ENCODE measurements at regions not wholly inside any gene's neighbourhood (a gene's known extent, or its start where the extent isn't known, plus 50 kb on each side); places are given as distances from the start of the nearest gene placed in this dataset.

- TF ChIP-seq EZH2 (IDR thresholded peaks at IDR 0.05; ENCODE audit: borderline replicate concordance, low read depth, low read length, poor library complexity, severe bottlenecking) (no peak), CTCF (conservative IDR thresholded peaks at IDR 0.05; ENCODE audit: low read depth, low read length) (no peak)
- intact Hi-C loops (cut with micrococcal nuclease; ENCODE audit: unreplicated experiment) = no loop called here
- Histone ChIP-seq H3K4me1 (ENCODE audit: insufficient read depth, low read length, poor library complexity, severe bottlenecking) (no peaks in the 10 kb centered on the region), H3K4me3 (ENCODE audit: low read depth, low read length, poor library complexity, severe bottlenecking) (no peak overlapping the region), H3K27ac (ENCODE audit: low read depth, low read length, poor library complexity, severe bottlenecking) (no peak overlapping the region), H3K36me3 (ENCODE audit: insufficient read depth, low read length, poor library complexity, severe bottlenecking) (no peaks in the 10 kb centered on the region), H3K27me3 (replicated peaks; ENCODE audit: insufficient read depth, low read depth, low read length, poor library complexity) (no peaks in the 10 kb centered on the region), H3K9me3 (ENCODE audit: low read depth, low read length, poor library complexity, severe bottlenecking) (no peaks in the 10 kb centered on the region)
- no peak for DNase-seq (ENCODE audit: low spot score)
- ChIA-PET CTCF (no interaction called here), POLR2A (ENCODE audit: low non-redundant PET) (no interaction called here)
- no TSS peak for BruUV-seq (replicated peaks)
Measured at GRCh38 chr18:72433756-72434155, 110.4 kb downstream of the CBLN2 start.

GRCh38 chr18:72427721-72428120, 116.4 kb downstream of the CBLN2 start:
- DNase-seq (ENCODE audit: low spot score) = no peak
- POLR2A ChIA-PET (ENCODE audit: low non-redundant PET) = no interaction called here
- intact Hi-C loops (cut with micrococcal nuclease; ENCODE audit: unreplicated experiment) = no loop called here

GRCh38 chr18:72419914-72420313, 124.2 kb downstream of the CBLN2 start:
- DNase-seq (ENCODE audit: low spot score) = no peak
- no peak overlapping the region for H3K4me3 ChIP-seq (ENCODE audit: low read depth, low read length, poor library complexity, severe bottlenecking)
- H3K4me1 ChIP-seq (ENCODE audit: insufficient read depth, low read length, poor library complexity, severe bottlenecking) = no peaks in the 10 kb centered on the region
- BruUV-seq (replicated peaks) = no TSS peak
- H3K9me3 ChIP-seq (ENCODE audit: low read depth, low read length, poor library complexity, severe bottlenecking) = no peaks in the 10 kb centered on the region
- CTCF ChIA-PET = no interaction called here
- no peak overlapping the region for H3K27ac ChIP-seq (ENCODE audit: low read depth, low read length, poor library complexity, severe bottlenecking)
- TF ChIP-seq CTCF (conservative IDR thresholded peaks at IDR 0.05; ENCODE audit: low read depth, low read length) (no peak), EZH2 (IDR thresholded peaks at IDR 0.05; ENCODE audit: borderline replicate concordance, low read depth, low read length, poor library complexity, severe bottlenecking) (no peak)
- no peaks in the 10 kb centered on the region for H3K27me3 ChIP-seq (replicated peaks; ENCODE audit: insufficient read depth, low read depth, low read length, poor library complexity)
- POLR2A ChIA-PET (ENCODE audit: low non-redundant PET) = no interaction called here
- intact Hi-C loops (cut with micrococcal nuclease; ENCODE audit: unreplicated experiment) = no loop called here
- H3K36me3 ChIP-seq (ENCODE audit: insufficient read depth, low read length, poor library complexity, severe bottlenecking) = no peaks in the 10 kb centered on the region

More at GRCh38 chr18:72427721-72428120, 116.4 kb downstream of the CBLN2 start:
- no TSS peak for BruUV-seq (replicated peaks)
- CTCF ChIA-PET = no interaction called here
- no peak overlapping the region for H3K27ac ChIP-seq (ENCODE audit: low read depth, low read length, poor library complexity, severe bottlenecking)
- TF ChIP-seq CTCF (conservative IDR thresholded peaks at IDR 0.05; ENCODE audit: low read depth, low read length) (no peak), EZH2 (IDR thresholded peaks at IDR 0.05; ENCODE audit: borderline replicate concordance, low read depth, low read length, poor library complexity, severe bottlenecking) (no peak)
- H3K9me3 ChIP-seq (ENCODE audit: low read depth, low read length, poor library complexity, severe bottlenecking) = no peaks in the 10 kb centered on the region
- no peaks in the 10 kb centered on the region for H3K4me1 ChIP-seq (ENCODE audit: insufficient read depth, low read length, poor library complexity, severe bottlenecking)
- H3K36me3 ChIP-seq (ENCODE audit: insufficient read depth, low read length, poor library complexity, severe bottlenecking) = no peaks in the 10 kb centered on the region
- H3K27me3 ChIP-seq (replicated peaks; ENCODE audit: insufficient read depth, low read depth, low read length, poor library complexity) = no peaks in the 10 kb centered on the region
- H3K4me3 ChIP-seq (ENCODE audit: low read depth, low read length, poor library complexity, severe bottlenecking) = no peak overlapping the region

Measured in A673 (cell line).